ENCODE measurements at regions not wholly inside any gene's neighbourhood (a gene's known extent, or its start where the extent isn't known, plus 50 kb on each side); places are given as distances from the start of the nearest gene placed in this dataset.

GRCh38 chr16:72532906-72533410 lies 361.0 kb upstream of the PMFBP1 start:
- TF ChIP-seq CTCF (IDR thresholded peaks at IDR 0.05; ENCODE audit: low read length) (no peak), EZH2 (IDR thresholded peaks at IDR 0.05; ENCODE audit: borderline replicate concordance, low read length) (no peak)

All from OCI-LY1 (cell line).